Panc1 (cell line): ENCODE measurements at regions not wholly inside any gene's neighbourhood (a gene's known extent, or its start where the extent isn't known, plus 50 kb on each side); places are given as distances from the start of the nearest gene placed in this dataset.

Source experiments
- CTCF ChIP-seq: fragments of 450-650 bp; IDR thresholded peaks from 2 replicates; pipeline ENCODE4 v1.5.1; 2017; ENCODE audit warnings: mild to moderate bottlenecking
- POLR2AphosphoS5 ChIP-seq: IDR thresholded peaks from 2 replicates; pipeline ENCODE4 v1.6.1; 2012; ENCODE audit warnings: mild to moderate bottlenecking, low read depth, low read length, moderate library complexity
- REST ChIP-seq, 2 experiments: IDR thresholded peaks; 2 replicates each; pipeline ENCODE4 v1.6.1; 2011 to 2012; ENCODE audit warnings: low read depth in 2 of 2, control low read depth in 1 of 2, low read length in 1 of 2, mild to moderate bottlenecking in 1 of 2, moderate library complexity in 1 of 2; ENCODE audit not compliant: insufficient read depth in 1 of 2

- TF ChIP-seq POLR2AphosphoS5 (no peak), CTCF (no peak), REST (IDR thresholded peaks at IDR 0.05; ENCODE audit: insufficient read depth in 1 of 2, low read depth in 2 of 2, low read length in 1 of 2) (no peak)
Observed at GRCh38 chr10:36489611-36490228, 635.7 kb upstream of the ANKRD30A start.
